Mesothelial cell of epicardium (in vitro differentiated cells): ENCODE measurements at regions not wholly inside any gene's neighbourhood (a gene's known extent, or its start where the extent isn't known, plus 50 kb on each side); places are given as distances from the start of the nearest gene placed in this dataset.

Experiments
- DNase-seq, 2 experiments: peaks; one replicate each; pipeline ENCODE4 v3.0.0; 2021; ENCODE audit warnings: low spot score in 2 of 2; ENCODE audit not compliant: unreplicated experiment in 2 of 2
- H3K27ac Mint-ChIP-seq: 2 replicates; pipeline ENCODE4 v1.8.0; 2021; ENCODE audit warnings: mixed read lengths
- H3K27me3 Mint-ChIP-seq: 2 replicates; pipeline ENCODE4 v1.8.0; 2021; ENCODE audit warnings: low read depth, mixed read lengths
- H3K36me3 Mint-ChIP-seq: 2 replicates; pipeline ENCODE4 v1.8.0; 2021; ENCODE audit warnings: mixed read lengths
- H3K4me1 Mint-ChIP-seq: 2 replicates; pipeline ENCODE4 v1.8.0; 2021; ENCODE audit warnings: mixed read lengths
- H3K4me3 Mint-ChIP-seq: 2 replicates; pipeline ENCODE4 v1.8.0; 2021; ENCODE audit warnings: mild to moderate bottlenecking, moderate library complexity, mixed read lengths
- H3K9me3 Mint-ChIP-seq: 2 replicates; pipeline ENCODE4 v1.8.0; 2021; ENCODE audit warnings: mixed read lengths
- CTCF ChIP-seq: fragments of 200-600 bp; sonication (generic); IDR thresholded peaks from one replicate; pipeline ENCODE4 v1.5.0; 2021; ENCODE audit warnings: antibody characterized with exemption; ENCODE audit not compliant: unreplicated experiment

GRCh38 chr4:11019451-11020240, 335.1 kb upstream of the CLNK start:
- H3K9me3 Mint-ChIP-seq = no peaks in the 10 kb centered on the region
- no peaks in the 10 kb centered on the region for H3K36me3 Mint-ChIP-seq
- H3K4me3 Mint-ChIP-seq = no peak overlapping the region
- DNase-seq = no peak
- no peaks in the 10 kb centered on the region for H3K27me3 Mint-ChIP-seq
- peaks cover 36% of the 10 kb centered on the region for H3K4me1 Mint-ChIP-seq
- no peak for TF ChIP-seq CTCF
- H3K27ac Mint-ChIP-seq = no peak overlapping the region

- no peak overlapping the region for H3K27ac Mint-ChIP-seq
- H3K4me3 Mint-ChIP-seq = no peak overlapping the region
- DNase-seq = no peak
Measured at GRCh38 chr4:11014199-11014598, 329.6 kb upstream of the CLNK start.

GRCh38 chr4:11013094-11013664, 328.6 kb upstream of the CLNK start:
- Mint-ChIP-seq H3K27ac (no peak overlapping the region), H3K4me1 (peaks cover 4% of the 10 kb centered on the region), H3K27me3 (no peaks in the 10 kb centered on the region), H3K36me3 (no peaks in the 10 kb centered on the region), H3K9me3 (peaks cover 6% of the 10 kb centered on the region), H3K4me3 (no peak overlapping the region)
- TF ChIP-seq CTCF = no peak
- no peak for DNase-seq

More at GRCh38 chr4:11014199-11014598, 329.6 kb upstream of the CLNK start:
- Mint-ChIP-seq H3K27me3 (no peaks in the 10 kb centered on the region), H3K4me1 (peaks cover 5% of the 10 kb centered on the region), H3K9me3 (no peaks in the 10 kb centered on the region), H3K36me3 (no peaks in the 10 kb centered on the region)
- no peak for TF ChIP-seq CTCF

- Mint-ChIP-seq H3K27me3 (no peaks in the 10 kb centered on the region), H3K9me3 (peaks cover 11% of the 10 kb centered on the region), H3K36me3 (no peaks in the 10 kb centered on the region), H3K4me1 (peaks cover 4% of the 10 kb centered on the region), H3K27ac (no peak overlapping the region), H3K4me3 (no peak overlapping the region)
- no peak for TF ChIP-seq CTCF
- DNase-seq = no peak
Measured at GRCh38 chr4:11011249-11011648, 326.7 kb upstream of the CLNK start.

GRCh38 chr4:11010624-11011023, 326.1 kb upstream of the CLNK start:
- Mint-ChIP-seq H3K36me3 (no peaks in the 10 kb centered on the region), H3K27me3 (no peaks in the 10 kb centered on the region), H3K27ac (no peak overlapping the region), H3K9me3 (peaks cover 11% of the 10 kb centered on the region), H3K4me1 (peaks cover 4% of the 10 kb centered on the region), H3K4me3 (no peak overlapping the region)
- DNase-seq = no peak
- TF ChIP-seq CTCF = no peak
